Loucy (cell line): ENCODE measurements at regions not wholly inside any gene's neighbourhood (a gene's known extent, or its start where the extent isn't known, plus 50 kb on each side); places are given as distances from the start of the nearest gene placed in this dataset.

Experiments used
- H2AFZ ChIP-seq: fragments of 200-600 bp; sonication (generic); 2 replicates; pipeline ENCODE4 v1.6.0; 2016; ENCODE audit warnings: antibody characterized with exemption, mild to moderate bottlenecking, low read length, moderate library complexity
- H3F3A ChIP-seq: fragments of 200-600 bp; 2 replicates; pipeline ENCODE4 v1.6.0; 2016; ENCODE audit warnings: antibody characterized with exemption, low read depth, mild to moderate bottlenecking
- H3K27me3 ChIP-seq: fragments of 200-600 bp; sonication (generic); 2 replicates; pipeline ENCODE4 v1.6.1; 2014; ENCODE audit warnings: low read length, mild to moderate bottlenecking; ENCODE audit not compliant: insufficient read depth, poor library complexity, severe bottlenecking
- H3K36me3 ChIP-seq: fragments of 200-600 bp; sonication (generic); 2 replicates; pipeline ENCODE4 v1.6.1; 2016; ENCODE audit warnings: low read length; ENCODE audit not compliant: insufficient read depth
- H3K4me1 ChIP-seq: fragments of 200-600 bp; sonication (generic); 2 replicates; pipeline ENCODE4 v1.5.1; 2014; ENCODE audit warnings: low read length, mild to moderate bottlenecking; ENCODE audit not compliant: insufficient read depth, poor library complexity, severe bottlenecking
- H3K4me2 ChIP-seq: fragments of 200-600 bp; sonication (generic); 2 replicates; pipeline ENCODE4 v1.6.0; 2014; ENCODE audit warnings: antibody characterized with exemption, low read length, low read depth, mild to moderate bottlenecking; ENCODE audit not compliant: poor library complexity, severe bottlenecking
- H3K4me3 ChIP-seq: fragments of 200-600 bp; sonication (generic); 2 replicates; pipeline ENCODE4 v1.5.1; 2014; ENCODE audit warnings: low read length, mild to moderate bottlenecking, mixed read lengths; ENCODE audit not compliant: poor library complexity, severe bottlenecking
- H3K79me2 ChIP-seq: fragments of 200-600 bp; sonication (generic); 2 replicates; pipeline ENCODE4 v1.6.1; 2014; ENCODE audit warnings: low read length; ENCODE audit not compliant: insufficient read depth
- H3K9ac ChIP-seq: fragments of 200-600 bp; sonication (generic); 2 replicates; pipeline ENCODE4 v1.6.0; 2014; ENCODE audit warnings: mild to moderate bottlenecking, low read depth, low read length, moderate library complexity; ENCODE audit not compliant: poor library complexity, severe bottlenecking
- H3K9me2 ChIP-seq: fragments of 200-600 bp; sonication (generic); replicated peaks from 2 replicates; pipeline ENCODE4 v1.6.1; 2016; ENCODE audit warnings: low read depth, low read length, mixed read lengths
- H3K9me3 ChIP-seq: fragments of 200-600 bp; sonication (generic); 2 replicates; pipeline ENCODE4 v1.6.1; 2014; ENCODE audit warnings: mild to moderate bottlenecking, antibody characterized with exemption, low read length, low read depth; ENCODE audit not compliant: insufficient read depth
- H4K20me1 ChIP-seq: fragments of 200-600 bp; sonication (generic); 2 replicates; pipeline ENCODE4 v1.6.0; 2014; ENCODE audit warnings: antibody characterized with exemption, low read length, mild to moderate bottlenecking; ENCODE audit not compliant: insufficient read depth, poor library complexity, severe bottlenecking
- EZH2phosphoT487 ChIP-seq: fragments of 200-600 bp; IDR thresholded peaks from 2 replicates; pipeline ENCODE4 v1.6.1; 2018; ENCODE audit warnings: antibody characterized with exemption, mild to moderate bottlenecking, moderate library complexity, borderline replicate concordance
- TF ChIP-seq, protein P1 (sequence below): fragments of 200-600 bp; sonication (generic); conservative IDR thresholded peaks from 2 replicates; pipeline ENCODE4 v1.5.1; 2014; ENCODE audit warnings: mild to moderate bottlenecking, antibody characterized with exemption, low read length

DNA sequence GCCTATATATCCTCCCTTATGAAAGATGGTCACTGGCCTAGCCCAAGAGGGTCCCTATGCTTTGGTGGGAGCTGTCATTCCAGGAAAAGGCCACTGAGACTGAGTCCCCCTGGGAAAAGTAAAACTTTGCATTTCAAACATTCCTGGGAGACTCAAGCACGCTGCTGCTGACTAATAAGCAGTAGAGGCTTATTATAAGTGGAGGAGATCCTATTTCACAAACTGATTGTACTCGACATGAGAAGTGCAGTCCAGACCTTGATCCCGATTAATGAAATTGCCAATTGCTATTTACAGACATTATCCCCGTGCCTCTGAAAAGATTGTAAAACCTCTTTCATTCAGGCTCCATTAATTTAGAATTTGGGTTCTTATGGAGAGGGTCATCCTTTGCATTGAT lies 96.6 kb downstream of the EMP1 start:
- Histone ChIP-seq H3F3A (no peaks in the 10 kb centered on the region), H3K9me2 (no peaks in the 10 kb centered on the region), H3K4me2 (no peak overlapping the region), H3K4me1 (no peaks in the 10 kb centered on the region), H3K36me3 (no peaks in the 10 kb centered on the region), H3K9me3 (no peaks in the 10 kb centered on the region), H3K4me3 (no peak overlapping the region), H3K79me2 (no peaks in the 10 kb centered on the region), H3K9ac (no peak overlapping the region), H2AFZ (no peak overlapping the region), H4K20me1 (no peaks in the 10 kb centered on the region), H3K27me3 (no peaks in the 10 kb centered on the region)
- TF ChIP-seq, protein P1, sequence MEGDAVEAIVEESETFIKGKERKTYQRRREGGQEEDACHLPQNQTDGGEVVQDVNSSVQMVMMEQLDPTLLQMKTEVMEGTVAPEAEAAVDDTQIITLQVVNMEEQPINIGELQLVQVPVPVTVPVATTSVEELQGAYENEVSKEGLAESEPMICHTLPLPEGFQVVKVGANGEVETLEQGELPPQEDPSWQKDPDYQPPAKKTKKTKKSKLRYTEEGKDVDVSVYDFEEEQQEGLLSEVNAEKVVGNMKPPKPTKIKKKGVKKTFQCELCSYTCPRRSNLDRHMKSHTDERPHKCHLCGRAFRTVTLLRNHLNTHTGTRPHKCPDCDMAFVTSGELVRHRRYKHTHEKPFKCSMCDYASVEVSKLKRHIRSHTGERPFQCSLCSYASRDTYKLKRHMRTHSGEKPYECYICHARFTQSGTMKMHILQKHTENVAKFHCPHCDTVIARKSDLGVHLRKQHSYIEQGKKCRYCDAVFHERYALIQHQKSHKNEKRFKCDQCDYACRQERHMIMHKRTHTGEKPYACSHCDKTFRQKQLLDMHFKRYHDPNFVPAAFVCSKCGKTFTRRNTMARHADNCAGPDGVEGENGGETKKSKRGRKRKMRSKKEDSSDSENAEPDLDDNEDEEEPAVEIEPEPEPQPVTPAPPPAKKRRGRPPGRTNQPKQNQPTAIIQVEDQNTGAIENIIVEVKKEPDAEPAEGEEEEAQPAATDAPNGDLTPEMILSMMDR = no peak
- no peak for TF ChIP-seq EZH2phosphoT487

DNA sequence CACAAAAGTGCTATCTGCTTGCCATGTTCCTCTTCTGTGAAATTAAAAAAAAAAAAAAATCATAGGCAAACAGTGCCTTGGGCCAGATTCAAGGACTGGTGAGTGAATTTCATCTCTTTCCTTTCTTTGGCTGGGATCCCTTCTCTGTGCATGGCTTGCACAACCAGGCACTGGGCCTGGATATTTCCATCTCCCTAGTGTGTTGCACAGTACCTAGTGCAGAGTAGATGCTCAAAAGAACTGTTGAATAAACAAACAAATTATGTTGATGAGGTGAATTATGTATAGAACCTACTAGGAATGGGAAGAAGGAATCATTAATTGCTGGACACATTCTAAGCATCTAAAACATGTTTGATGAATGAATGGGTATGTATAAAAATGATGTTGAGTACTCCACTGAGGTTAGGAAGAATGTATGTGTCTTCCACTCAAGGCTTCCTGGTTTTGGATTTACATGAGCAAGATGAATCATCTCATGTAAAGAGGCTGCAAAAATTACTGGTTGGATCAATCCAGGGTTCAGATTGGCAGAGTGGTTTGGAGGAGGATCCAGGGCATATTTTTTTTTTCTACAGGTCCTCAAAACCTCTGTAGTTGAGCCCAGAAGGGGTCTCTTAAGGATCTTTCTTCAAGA lies 93.2 kb downstream of the EMP1 start:
- TF ChIP-seq, protein P1 = no peak
- TF ChIP-seq EZH2phosphoT487 = no peak
- H3K9ac ChIP-seq = no peak overlapping the region
- no peaks in the 10 kb centered on the region for H3K27me3 ChIP-seq
- no peaks in the 10 kb centered on the region for H4K20me1 ChIP-seq
- no peak overlapping the region for H2AFZ ChIP-seq
- no peak overlapping the region for H3K4me3 ChIP-seq
- no peaks in the 10 kb centered on the region for H3K36me3 ChIP-seq
- H3K9me3 ChIP-seq = no peaks in the 10 kb centered on the region
- H3K9me2 ChIP-seq = no peaks in the 10 kb centered on the region
- no peaks in the 10 kb centered on the region for H3K79me2 ChIP-seq
- no peaks in the 10 kb centered on the region for H3K4me1 ChIP-seq
- H3K4me2 ChIP-seq = no peak overlapping the region
- H3F3A ChIP-seq = no peaks in the 10 kb centered on the region

DNA sequence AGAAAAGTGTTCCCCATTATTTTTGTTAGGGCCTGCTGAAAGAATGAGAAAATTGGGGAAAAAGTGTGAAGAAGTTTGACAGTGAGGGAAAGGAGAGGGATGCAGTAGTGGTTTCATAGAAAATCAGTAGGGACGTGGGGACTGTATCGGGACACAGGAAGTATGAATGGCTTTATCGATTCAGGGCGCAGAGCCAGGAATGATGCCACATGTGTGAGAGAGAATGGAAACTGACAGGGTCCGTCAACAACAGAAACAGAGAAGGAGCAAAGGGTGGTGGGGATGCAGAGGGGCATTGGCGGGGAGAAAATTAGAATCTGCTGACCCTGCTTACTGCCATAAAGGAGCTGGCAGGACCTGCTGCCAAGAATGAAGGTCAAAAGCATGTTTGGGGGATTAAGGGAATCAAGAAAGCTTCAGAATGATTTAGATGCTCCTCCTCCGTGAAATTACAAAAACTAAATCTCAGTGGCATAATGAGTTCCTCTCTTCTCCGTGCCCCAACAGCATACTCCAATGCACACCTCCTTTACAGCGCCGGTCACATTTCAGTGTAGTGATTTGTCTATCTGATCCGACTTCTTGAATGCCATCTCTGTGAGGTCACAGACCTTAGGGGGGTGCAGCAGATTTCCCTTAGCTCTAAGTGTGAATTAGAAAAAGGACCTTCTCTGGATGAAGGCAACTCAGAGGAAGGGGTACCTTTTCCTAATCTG lies 92.6 kb downstream of the EMP1 start:
- H3K9me3 ChIP-seq = no peaks in the 10 kb centered on the region
- no peaks in the 10 kb centered on the region for H3F3A ChIP-seq
- no peak overlapping the region for H3K4me3 ChIP-seq
- H2AFZ ChIP-seq = no peak overlapping the region
- no peaks in the 10 kb centered on the region for H3K36me3 ChIP-seq
- TF ChIP-seq, protein P1 = no peak
- no peak for TF ChIP-seq EZH2phosphoT487
- no peaks in the 10 kb centered on the region for H3K4me1 ChIP-seq
- H4K20me1 ChIP-seq = no peaks in the 10 kb centered on the region
- no peaks in the 10 kb centered on the region for H3K79me2 ChIP-seq
- no peak overlapping the region for H3K9ac ChIP-seq
- H3K4me2 ChIP-seq = no peak overlapping the region
- no peaks in the 10 kb centered on the region for H3K27me3 ChIP-seq
- H3K9me2 ChIP-seq = no peaks in the 10 kb centered on the region
